22Rv1 (cell line): ENCODE measurements at regions not wholly inside any gene's neighbourhood (a gene's known extent, or its start where the extent isn't known, plus 50 kb on each side); places are given as distances from the start of the nearest gene placed in this dataset.

ENCODE experiments used
- CTCF ChIP-seq: fragments of 450-650 bp; IDR thresholded peaks from 2 replicates; pipeline ENCODE4 v1.5.1; 2017; ENCODE audit warnings: mild to moderate bottlenecking
- ZFX ChIP-seq: fragments of 450-650 bp; IDR thresholded peaks from 2 replicates; pipeline ENCODE4 v1.6.1; 2017; ENCODE audit warnings: antibody characterized with exemption, borderline replicate concordance

GRCh38 chr2:147572622-147573021 lies 272.2 kb upstream of the ACVR2A start:
- TF ChIP-seq CTCF (no peak), ZFX (no peak)
